HG03520 (cell line): ENCODE measurements at regions not wholly inside any gene's neighbourhood (a gene's known extent, or its start where the extent isn't known, plus 50 kb on each side); places are given as distances from the start of the nearest gene placed in this dataset.
"Not testable (repeated sequence)": the region's sequence is repeated elsewhere in the genome, so short reads cannot be mapped to it uniquely, and the experiment has no call there.

ENCODE experiments used
- ATAC-seq: cut with Tn5 transposase; IDR thresholded peaks from one replicate; pipeline ENCODE4 v1.9.1; 2021; ENCODE audit warnings: mild to moderate bottlenecking, moderate library complexity; ENCODE audit not compliant: unreplicated experiment

- ATAC-seq = not testable (repeated sequence)
These were observed 1416.8 kb downstream of the RPA4 start for GRCh38 chrX:98300536-98300935.

- no peak for ATAC-seq
These were observed 1447.7 kb downstream of the RPA4 start for GRCh38 chrX:98331407-98331806.

GRCh38 chrX:98338544-98338943, 1454.8 kb downstream of the RPA4 start:
- ATAC-seq = no peak

- ATAC-seq = no peak
These were observed 1467.2 kb downstream of the RPA4 start for GRCh38 chrX:98350940-98351339.

- no peak for ATAC-seq
These were observed 1473.4 kb downstream of the RPA4 start for GRCh38 chrX:98357146-98357545.

- no peak for ATAC-seq
These were observed 1478.9 kb downstream of the RPA4 start for GRCh38 chrX:98362630-98363029.

- no peak for ATAC-seq
These were observed 1488.3 kb downstream of the RPA4 start for GRCh38 chrX:98371994-98372393.

GRCh38 chrX:98379134-98379533, 1495.4 kb downstream of the RPA4 start:
- ATAC-seq = no peak

- ATAC-seq = no peak
These were observed 1496.4 kb downstream of the RPA4 start for GRCh38 chrX:98380106-98380505.

GRCh38 chrX:98380556-98380955, 1496.8 kb downstream of the RPA4 start:
- no peak for ATAC-seq

- ATAC-seq = no peak
These were observed 1514.8 kb downstream of the RPA4 start for GRCh38 chrX:98398542-98398941.

GRCh38 chrX:98405376-98405775, 1521.7 kb downstream of the RPA4 start:
- no peak for ATAC-seq

GRCh38 chrX:98407584-98407983, 1523.9 kb downstream of the RPA4 start:
- no peak for ATAC-seq

- ATAC-seq = no peak
These were observed 1526.2 kb downstream of the RPA4 start for GRCh38 chrX:98409867-98410266.

- ATAC-seq = no peak
These were observed 1528.3 kb downstream of the RPA4 start for GRCh38 chrX:98412058-98412457.

GRCh38 chrX:98422536-98422935, 1538.8 kb downstream of the RPA4 start:
- ATAC-seq = no peak

GRCh38 chrX:98432413-98432812, 1548.7 kb downstream of the RPA4 start:
- ATAC-seq = no peak

- ATAC-seq = no peak
These were observed 1564.8 kb downstream of the RPA4 start for GRCh38 chrX:98448524-98448923.

GRCh38 chrX:98452456-98452855, 1568.7 kb downstream of the RPA4 start:
- ATAC-seq = no peak

- ATAC-seq = no peak
These were observed 1576.0 kb downstream of the RPA4 start for GRCh38 chrX:98459669-98460068.

GRCh38 chrX:98480606-98481005, 1596.9 kb downstream of the RPA4 start:
- ATAC-seq = no peak

- no peak for ATAC-seq
These were observed 1597.9 kb downstream of the RPA4 start for GRCh38 chrX:98481636-98482035.

GRCh38 chrX:98490670-98491069, 1607.0 kb downstream of the RPA4 start:
- ATAC-seq = no peak

- ATAC-seq = no peak
These were observed 1617.7 kb downstream of the RPA4 start for GRCh38 chrX:98501426-98501825.
